K562 (cell line): ENCODE measurements at regions not wholly inside any gene's neighbourhood (a gene's known extent, or its start where the extent isn't known, plus 50 kb on each side); places are given as distances from the start of the nearest gene placed in this dataset.

Source experiments
- ATAC-seq: fragments of 200-7000 bp; cut with Tn5 transposase; 3 replicates; pipeline ENCODE4 v1.9.1; 2020; ENCODE audit warnings: moderate library complexity
- BruUV-seq: library from RNA; stranded (reverse); fragments of 400-500 nt; replicated peaks from 2 replicates; lab custom pipeline; 2021; lab: Mats Ljungman, UMichigan
- CTCF ChIA-PET: fragments of 300-600 bp; formaldehyde crosslinking; extraction: SDS; loops from one replicate; lab custom pipeline; 2021; ENCODE audit warnings: low intra/inter-chr PET ratio; lab: Yijun Ruan, JAX
- POLR2A ChIA-PET: fragments of 300-600, 350-650 bp; sonication (Branson Sonifier 250); formaldehyde crosslinking; extraction: SDS; loops from one replicate; lab custom pipeline; 2021; ENCODE audit warnings: antibody characterized with exemption, inconsistent platforms; lab: Yijun Ruan, JAX
- DNase-seq, 4 experiments: peaks; one replicate each; pipeline versions ENCODE4 v3.0.0 to v3.0.0-alpha.2; 2011 to 2018; ENCODE audit warnings: low spot score in 3 of 4, mixed read lengths in 3 of 4; ENCODE audit errors: extremely low read depth in 1 of 4
- FAIRE-seq: peaks from 2 replicates; lab custom pipeline; 2011; peaks lifted over from hg19 to GRCh38; lab: Jason Lieb, UNC
- H2AFZ ChIP-seq: 2 replicates; pipeline ENCODE4 v1.6.0; 2011; ENCODE audit warnings: low read depth, low read length, control low read depth, inconsistent platforms
- H3K27ac ChIP-seq: fragments of 200-600 bp; 3 replicates; pipeline ENCODE4 v1.8.0; 2011; ENCODE audit warnings: low read depth, mild to moderate bottlenecking, control low read depth, inconsistent platforms, low read length, moderate library complexity, mixed read lengths; ENCODE audit errors: extremely low read depth
- H3K27me3 ChIP-seq, 2 experiments: fragments of 300-600 bp in 1 of 2; 2 replicates in 1 of 2; 3 replicates in 1 of 2; pipeline versions ENCODE4 v1.6.0 to v1.8.0; 2011; ENCODE audit warnings: inconsistent platforms in 2 of 2, low read length in 2 of 2, mild to moderate bottlenecking in 1 of 2, mixed read lengths in 1 of 2, moderate library complexity in 1 of 2; ENCODE audit not compliant: control insufficient read depth in 2 of 2, insufficient read depth in 2 of 2
- H3K36me3 ChIP-seq: fragments of 300-600 bp; 3 replicates; pipeline ENCODE4 v1.8.0; 2011; ENCODE audit warnings: mild to moderate bottlenecking, low read length, inconsistent platforms; ENCODE audit not compliant: control insufficient read depth, insufficient read depth
- H3K4me1 ChIP-seq, 2 experiments: fragments of 200-600 bp in 1 of 2; replicated peaks in 1 of 2; 2 replicates in 1 of 2; 3 replicates in 1 of 2; pipeline versions ENCODE4 v1.5.1 to v1.8.0; 2011; ENCODE audit warnings: inconsistent platforms in 2 of 2, low read length in 2 of 2, mild to moderate bottlenecking in 1 of 2, mixed read lengths in 1 of 2, moderate library complexity in 1 of 2; ENCODE audit not compliant: control insufficient read depth in 2 of 2, insufficient read depth in 2 of 2
- H3K4me2 ChIP-seq: 2 replicates; pipeline ENCODE4 v1.6.1; 2011; ENCODE audit warnings: low read length, control low read depth, inconsistent platforms, mixed read lengths; ENCODE audit not compliant: insufficient read depth
- H3K4me3 ChIP-seq: fragments of 200-600 bp; sonication (generic), shearing (Covaris generic); 2 replicates; pipeline ENCODE4 v1.5.1; 2016; ENCODE audit warnings: control low read depth, inconsistent platforms
- H3K79me2 ChIP-seq: fragments of 200-600 bp; 3 replicates; pipeline ENCODE4 v1.8.0; 2011; ENCODE audit warnings: low read length, inconsistent platforms; ENCODE audit not compliant: control insufficient read depth, insufficient read depth
- H3K9ac ChIP-seq, 2 experiments: 2 replicates each; pipeline versions ENCODE4 v1.6.0 to v1.6.1; 2011; ENCODE audit warnings: low read depth in 2 of 2, low read length in 2 of 2, control low read depth in 1 of 2, inconsistent platforms in 1 of 2, mild to moderate bottlenecking in 1 of 2, mixed read lengths in 1 of 2; ENCODE audit not compliant: insufficient read depth in 1 of 2
- H3K9me1 ChIP-seq: one replicate; pipeline ENCODE4 v1.6.0; 2011; ENCODE audit warnings: inconsistent platforms, mild to moderate bottlenecking, low read length, moderate library complexity; ENCODE audit not compliant: control insufficient read depth, insufficient read depth
- H3K9me3 ChIP-seq: replicated peaks from 2 replicates; pipeline ENCODE4 v1.5.1; 2011; ENCODE audit warnings: low read depth, low read length, inconsistent platforms; ENCODE audit not compliant: control insufficient read depth, insufficient read depth
- H4K20me1 ChIP-seq: replicated peaks from 2 replicates; pipeline ENCODE4 v1.6.1; 2011; ENCODE audit warnings: low read length, inconsistent platforms, mixed read lengths; ENCODE audit not compliant: control insufficient read depth, insufficient read depth
- ARID4B ChIP-seq: sonication (generic); formaldehyde crosslinking; IDR thresholded peaks from 2 replicates; pipeline ENCODE4 v1.8.0; 2022; ENCODE audit warnings: mild to moderate bottlenecking, missing genetic modification reagents
- ASH1L ChIP-seq: fragments of 450-650 bp; IDR thresholded peaks from 2 replicates; pipeline ENCODE4 v1.6.1; 2018; ENCODE audit warnings: borderline replicate concordance, mild to moderate bottlenecking, low read depth; ENCODE audit not compliant: partially characterized antibody
- ATF2 ChIP-seq: sonication (generic); formaldehyde crosslinking; IDR thresholded peaks from 2 replicates; pipeline ENCODE4 v1.8.1; 2022; ENCODE audit warnings: missing genetic modification reagents
- BRF1 ChIP-seq: IDR thresholded peaks from 3 replicates; pipeline ENCODE4 v1.6.1; 2011; ENCODE audit warnings: borderline replicate concordance, mild to moderate bottlenecking; ENCODE audit not compliant: insufficient read length; ENCODE audit errors: extremely low read depth
- BRF2 ChIP-seq: IDR thresholded peaks from 3 replicates; pipeline ENCODE4 v1.6.1; 2011; ENCODE audit warnings: borderline replicate concordance, mild to moderate bottlenecking; ENCODE audit not compliant: insufficient read length, insufficient read depth
- COPS2 ChIP-seq: fragments of 450-650 bp; conservative IDR thresholded peaks from 2 replicates; pipeline ENCODE4 v1.6.1; 2016; ENCODE audit warnings: mild to moderate bottlenecking, moderate library complexity
- CREM ChIP-seq: IDR thresholded peaks from 2 replicates; pipeline ENCODE4 v1.6.1; 2014; ENCODE audit warnings: antibody characterized with exemption, low read depth
- CXXC5 ChIP-seq: fragments of 250-450 bp; sonication (Bioruptor Pico); IDR thresholded peaks from 2 replicates; pipeline ENCODE4 v1.8.0; 2022; ENCODE audit warnings: inconsistent platforms, mild to moderate bottlenecking, moderate library complexity
- DEAF1 ChIP-seq: fragments of 450-650 bp; formaldehyde crosslinking; IDR thresholded peaks from 2 replicates; pipeline ENCODE4 v1.4.0; 2020; ENCODE audit warnings: mild to moderate bottlenecking, moderate library complexity
- SMARCA5 ChIP-seq: fragments of 450-650 bp; IDR thresholded peaks from 2 replicates; pipeline ENCODE4 v1.6.1; 2016
- THRAP3 ChIP-seq: fragments of 450-650 bp; IDR thresholded peaks from 2 replicates; pipeline ENCODE4 v1.6.1; 2016; ENCODE audit warnings: mild to moderate bottlenecking, inconsistent platforms, borderline replicate concordance
- THRB ChIP-seq: fragments of 450-650 bp; formaldehyde crosslinking; conservative IDR thresholded peaks from 2 replicates; pipeline ENCODE4 v1.4.0; 2022; ENCODE audit warnings: mild to moderate bottlenecking, missing genetic modification characterization
- ZBTB8A ChIP-seq: fragments of 450-650 bp; IDR thresholded peaks from 2 replicates; pipeline ENCODE4 v1.6.1; 2018; ENCODE audit warnings: mild to moderate bottlenecking, moderate library complexity; ENCODE audit not compliant: partially characterized antibody
- ZNF668 ChIP-seq: fragments of 250-450 bp; sonication (Bioruptor Pico); IDR thresholded peaks from 2 replicates; pipeline ENCODE4 v1.8.0; 2022; ENCODE audit warnings: mild to moderate bottlenecking, inconsistent platforms
- WGBS: fragments of 100-300 bp; shearing (Covaris generic); methylation state at CpG from one replicate; pipeline ENCODE4 v1.1.6; 2016; ENCODE audit warnings: low coverage, mixed read lengths; ENCODE audit not compliant: insufficient coverage; ENCODE audit errors: missing lambda C conversion rate; 5-methylcytosine and 5-hydroxymethylcytosine counted together
- in situ Hi-C: fragments of 300-500 bp; cut with MboI; formaldehyde crosslinking; loops from 4 replicates; pipeline ENCODE4 v1.15.0; 2018; ENCODE audit warnings: inconsistent platforms, mixed read lengths
- intact Hi-C: fragments of 100-400 bp; cut with micrococcal nuclease; formaldehyde crosslinking; loops from 2 replicates; pipeline ENCODE4 v1.14.2; 2022

GRCh38 chr1:199177241-199177640, 538.4 kb downstream of the PTPRC start:
- no peak overlapping the region for H3K9ac ChIP-seq
- no peak overlapping the region for H3K4me2 ChIP-seq
- H2AFZ ChIP-seq: no peak overlapping the region
- no peaks in the 10 kb centered on the region for H3K79me2 ChIP-seq
- no peak overlapping the region for H3K27ac ChIP-seq
- H3K4me1 ChIP-seq: no peaks in the 10 kb centered on the region
- FAIRE-seq (no peak), DNase-seq (no peak), ATAC-seq (no peak)
- H3K4me3 ChIP-seq: no peak overlapping the region
- in situ Hi-C loops (no loop called here), intact Hi-C loops (no loop called here)
- no peaks in the 10 kb centered on the region for H3K9me1 ChIP-seq
- H3K27me3 ChIP-seq: no peaks in the 10 kb centered on the region
- 0% methylated on average over 4 of the region's 4 CpGs for WGBS
- no TSS peak for BruUV-seq
- H4K20me1 ChIP-seq: no peaks in the 10 kb centered on the region
- CTCF ChIA-PET: no interaction called here
- no peaks in the 10 kb centered on the region for H3K36me3 ChIP-seq
- H3K9me3 ChIP-seq: no peaks in the 10 kb centered on the region
- POLR2A ChIA-PET: no interaction called here
- TF ChIP-seq CREM (no peak), CXXC5 (CRISPR knock-in tag) (no peak), ASH1L (no peak), SMARCA5 (no peak), ZNF668 (CRISPR knock-in tag) (no peak), ARID4B (no peak), ZBTB8A (no peak), COPS2 (no peak), BRF2 (no peak), THRAP3 (no peak), BRF1 (no peak), DEAF1 (no peak), THRB (CRISPR knock-in tag) (no peak), ATF2 (CRISPR knock-in tag) (no peak)
